Sigmoid colon (tissue), 6 donors: ENCODE measurements at regions not wholly inside any gene's neighbourhood (a gene's known extent, or its start where the extent isn't known, plus 50 kb on each side); places are given as distances from the start of the nearest gene placed in this dataset.

Experiments used
- DNase-seq: peaks from one replicate; pipeline ENCODE4 v3.0.0-alpha.2; 2019
- H3K27ac ChIP-seq, 4 donors: fragments of 200-600 bp; sonication (generic); one replicate each; pipeline ENCODE4 v1.5.1; 2016 to 2019; ENCODE audit warnings: mild to moderate bottlenecking in 1 of 4
- H3K27me3 ChIP-seq, 3 donors: fragments of 200-600 bp; sonication (generic); one replicate each; pipeline ENCODE4 v1.5.1; 2019; ENCODE audit warnings: mild to moderate bottlenecking in 1 of 3
- H3K36me3 ChIP-seq, 4 donors: fragments of 200-600 bp; sonication (generic); one replicate each; pipeline ENCODE4 v1.5.1; 2016 to 2019
- H3K4me1 ChIP-seq, 4 donors: fragments of 200-600 bp; sonication (generic); one replicate each; pipeline ENCODE4 v1.5.1; 2017 to 2019
- H3K4me3 ChIP-seq, 4 donors: fragments of 200-600 bp; sonication (generic); one replicate each; pipeline ENCODE4 v1.5.1; 2017 to 2019; ENCODE audit warnings: mild to moderate bottlenecking in 2 of 4, moderate library complexity in 1 of 4
- H3K9me3 ChIP-seq, 4 donors: fragments of 200-600 bp in 3 of 4; sonication (generic) in 3 of 4; one replicate each; pipeline versions ENCODE4 v1.5.1 to v1.6.1; 2013 to 2019
- EP300 ChIP-seq, 4 donors: sonication (generic); formaldehyde crosslinking; IDR thresholded peaks; one replicate each; pipeline ENCODE4 v1.6.1; 2017; ENCODE audit warnings: antibody characterized with exemption in 4 of 4
- POLR2A ChIP-seq, 2 donors: fragments of 450-650 bp; IDR thresholded peaks; one replicate each; pipeline ENCODE4 v1.6.1; 2016; ENCODE audit warnings: antibody characterized with exemption in 2 of 2, mild to moderate bottlenecking in 2 of 2, moderate library complexity in 2 of 2
- POLR2AphosphoS5 ChIP-seq, 4 donors: sonication (generic); formaldehyde crosslinking; IDR thresholded peaks; one replicate each; pipeline ENCODE4 v1.6.1; 2017; ENCODE audit warnings: antibody characterized with exemption in 4 of 4
- WGBS, 2 donors: extraction: QIAGEN DNeasy Blood & Tissue Kit; methylation state at CpG; one replicate each; pipeline ENCODE4 v1.1.7; 2013; 5-methylcytosine and 5-hydroxymethylcytosine counted together
- intact Hi-C: fragments of 100-400 bp; cut with DNase I; formaldehyde crosslinking; loops from one replicate; pipeline ENCODE4 v1.15.1; 2023
- TF ChIP-seq, protein P1 (sequence below), 4 experiments: fragments of 450-650 bp in 3 of 4; fragments of 200-600 bp in 1 of 4; IDR thresholded peaks; one replicate each; pipeline ENCODE4 v1.5.1; 2016 to 2019; ENCODE audit warnings: antibody characterized with exemption in 4 of 4, mild to moderate bottlenecking in 3 of 4, moderate library complexity in 2 of 4
- donor health status: healthy with polysubstance abuse.
- donor health status: healthy.

- intact Hi-C loops = no loop called here
- WGBS, 2 donors = 73 to 79% methylated on average over 6 of the region's 6 CpGs
- TF ChIP-seq, protein P1, sequence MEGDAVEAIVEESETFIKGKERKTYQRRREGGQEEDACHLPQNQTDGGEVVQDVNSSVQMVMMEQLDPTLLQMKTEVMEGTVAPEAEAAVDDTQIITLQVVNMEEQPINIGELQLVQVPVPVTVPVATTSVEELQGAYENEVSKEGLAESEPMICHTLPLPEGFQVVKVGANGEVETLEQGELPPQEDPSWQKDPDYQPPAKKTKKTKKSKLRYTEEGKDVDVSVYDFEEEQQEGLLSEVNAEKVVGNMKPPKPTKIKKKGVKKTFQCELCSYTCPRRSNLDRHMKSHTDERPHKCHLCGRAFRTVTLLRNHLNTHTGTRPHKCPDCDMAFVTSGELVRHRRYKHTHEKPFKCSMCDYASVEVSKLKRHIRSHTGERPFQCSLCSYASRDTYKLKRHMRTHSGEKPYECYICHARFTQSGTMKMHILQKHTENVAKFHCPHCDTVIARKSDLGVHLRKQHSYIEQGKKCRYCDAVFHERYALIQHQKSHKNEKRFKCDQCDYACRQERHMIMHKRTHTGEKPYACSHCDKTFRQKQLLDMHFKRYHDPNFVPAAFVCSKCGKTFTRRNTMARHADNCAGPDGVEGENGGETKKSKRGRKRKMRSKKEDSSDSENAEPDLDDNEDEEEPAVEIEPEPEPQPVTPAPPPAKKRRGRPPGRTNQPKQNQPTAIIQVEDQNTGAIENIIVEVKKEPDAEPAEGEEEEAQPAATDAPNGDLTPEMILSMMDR (IDR thresholded peaks at IDR 0.05) = no peak
- TF ChIP-seq POLR2A (IDR thresholded peaks at IDR 0.05) = no peak
- TF ChIP-seq EP300 (IDR thresholded peaks at IDR 0.05) = no peak
- TF ChIP-seq POLR2AphosphoS5 (IDR thresholded peaks at IDR 0.05) = no peak
- Histone ChIP-seq H3K27ac (no peak overlapping the region), H3K4me1 (no peaks in the 10 kb centered on the region), H3K4me3 (no peak overlapping the region), H3K36me3 (no peaks in the 10 kb centered on the region), H3K9me3 (no peaks in the 10 kb centered on the region), H3K27me3 (no peaks in the 10 kb centered on the region)
- DNase-seq = no peak
Observed at GRCh38 chr6:44679438-44680201, 292.1 kb downstream of the CDC5L start.

DNA sequence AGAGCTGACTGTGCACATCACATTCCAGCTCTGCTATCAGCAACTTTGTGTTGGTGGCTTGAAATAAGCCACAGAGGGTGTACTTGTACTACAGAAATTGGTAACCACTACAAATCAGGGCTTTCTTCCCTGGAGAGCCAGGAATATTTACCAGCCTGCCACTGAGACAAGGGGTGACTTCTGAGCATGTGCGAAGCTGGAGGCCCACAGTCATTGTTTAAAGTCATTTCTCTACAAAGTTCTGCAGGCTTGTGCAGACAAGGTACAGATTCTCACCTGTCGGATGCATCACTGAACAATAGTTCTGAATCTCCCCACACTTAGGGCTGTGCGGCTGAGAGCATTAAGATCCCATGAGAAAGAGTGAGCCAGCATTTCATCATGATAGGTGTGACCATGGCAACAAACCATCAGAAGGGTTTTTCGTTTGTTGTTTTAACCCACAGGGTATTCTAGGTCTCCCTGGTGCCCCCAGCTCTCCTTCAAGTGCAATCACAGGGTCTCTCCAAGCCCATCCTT, 292.8 kb downstream of the CDC5L start:
- H3K9me3 ChIP-seq = no peaks in the 10 kb centered on the region
- H3K36me3 ChIP-seq = no peaks in the 10 kb centered on the region
- H3K27ac ChIP-seq = no peak overlapping the region
- DNase-seq = no peak
- TF ChIP-seq POLR2A (IDR thresholded peaks at IDR 0.05) (no peak), POLR2AphosphoS5 (IDR thresholded peaks at IDR 0.05) (no peak)
- TF ChIP-seq, protein P1 (IDR thresholded peaks at IDR 0.05) = no peak
- H3K27me3 ChIP-seq = no peaks in the 10 kb centered on the region
- intact Hi-C loops = no loop called here
- no peaks in the 10 kb centered on the region for H3K4me1 ChIP-seq
- WGBS, 2 donors = 83 to 91% methylated on average over 4 of the region's 4 CpGs
- no peak overlapping the region for H3K4me3 ChIP-seq

- no peak for DNase-seq
- peaks cover 0 to 3% (median 0%) of the 10 kb centered on the region in 4 donors for H3K9me3 ChIP-seq
- H3K27me3 ChIP-seq = no peaks in the 10 kb centered on the region
- H3K27ac ChIP-seq = no peak overlapping the region
- TF ChIP-seq EP300 (IDR thresholded peaks at IDR 0.05) = no peak
- TF ChIP-seq POLR2AphosphoS5 (IDR thresholded peaks at IDR 0.05) = no peak
- no peak for TF ChIP-seq POLR2A (IDR thresholded peaks at IDR 0.05)
- TF ChIP-seq, protein P1 (IDR thresholded peaks at IDR 0.05) = no peak
- no peaks in the 10 kb centered on the region for H3K36me3 ChIP-seq
- 81 to 82% methylated on average over 10 of the region's 10 CpGs for WGBS, 2 donors
- H3K4me1 ChIP-seq = no peaks in the 10 kb centered on the region
- H3K4me3 ChIP-seq = no peak overlapping the region
- intact Hi-C loops = no loop called here
Observed at GRCh38 chr6:44681761-44682160, 294.3 kb downstream of the CDC5L start.

GRCh38 chr6:44682280-44682679, 294.8 kb downstream of the CDC5L start:
- 76 to 83% methylated on average over 6 of the region's 6 CpGs for WGBS, 2 donors

More at GRCh38 chr6:44682280-44682679, 294.8 kb downstream of the CDC5L start:
- intact Hi-C loops = no loop called here
- Histone ChIP-seq H3K36me3 (no peaks in the 10 kb centered on the region), H3K4me3 (no peak overlapping the region), H3K4me1 (no peaks in the 10 kb centered on the region), H3K27me3 (no peaks in the 10 kb centered on the region), H3K27ac (no peak overlapping the region), H3K9me3 (peaks cover 0 to 3% (median 0%) of the 10 kb centered on the region in 4 donors)
- no peak for DNase-seq
- TF ChIP-seq POLR2A (IDR thresholded peaks at IDR 0.05) = no peak
- TF ChIP-seq EP300 (IDR thresholded peaks at IDR 0.05) = no peak
- TF ChIP-seq POLR2AphosphoS5 (IDR thresholded peaks at IDR 0.05) = no peak
- TF ChIP-seq, protein P1 (IDR thresholded peaks at IDR 0.05) = no peak
